ENCODE measurements at regions not wholly inside any gene's neighbourhood (a gene's known extent, or its start where the extent isn't known, plus 50 kb on each side); places are given as distances from the start of the nearest gene placed in this dataset.

- DNase-seq, result no peak
- Mint-ChIP-seq H3K4me1 (ENCODE audit: low read depth, unreplicated experiment) (no peaks in the 10 kb centered on the region), H3K27me3 (ENCODE audit: unreplicated experiment) (no peaks in the 10 kb centered on the region), H3K27ac (ENCODE audit: unreplicated experiment) (no peak overlapping the region), H3K9me3 (ENCODE audit: low read depth, unreplicated experiment) (peaks cover 6% of the 10 kb centered on the region), H3K36me3 (ENCODE audit: insufficient read depth, unreplicated experiment) (no peaks in the 10 kb centered on the region), H3K4me3 (ENCODE audit: low read depth, unreplicated experiment) (no peak overlapping the region)
- intact Hi-C loops (cut with micrococcal nuclease; ENCODE audit: unreplicated experiment), result no loop called here
- CTCF ChIA-PET, result no interaction called here
- BruUV-seq (replicated peaks), result no TSS peak
- TF ChIP-seq, protein P1, sequence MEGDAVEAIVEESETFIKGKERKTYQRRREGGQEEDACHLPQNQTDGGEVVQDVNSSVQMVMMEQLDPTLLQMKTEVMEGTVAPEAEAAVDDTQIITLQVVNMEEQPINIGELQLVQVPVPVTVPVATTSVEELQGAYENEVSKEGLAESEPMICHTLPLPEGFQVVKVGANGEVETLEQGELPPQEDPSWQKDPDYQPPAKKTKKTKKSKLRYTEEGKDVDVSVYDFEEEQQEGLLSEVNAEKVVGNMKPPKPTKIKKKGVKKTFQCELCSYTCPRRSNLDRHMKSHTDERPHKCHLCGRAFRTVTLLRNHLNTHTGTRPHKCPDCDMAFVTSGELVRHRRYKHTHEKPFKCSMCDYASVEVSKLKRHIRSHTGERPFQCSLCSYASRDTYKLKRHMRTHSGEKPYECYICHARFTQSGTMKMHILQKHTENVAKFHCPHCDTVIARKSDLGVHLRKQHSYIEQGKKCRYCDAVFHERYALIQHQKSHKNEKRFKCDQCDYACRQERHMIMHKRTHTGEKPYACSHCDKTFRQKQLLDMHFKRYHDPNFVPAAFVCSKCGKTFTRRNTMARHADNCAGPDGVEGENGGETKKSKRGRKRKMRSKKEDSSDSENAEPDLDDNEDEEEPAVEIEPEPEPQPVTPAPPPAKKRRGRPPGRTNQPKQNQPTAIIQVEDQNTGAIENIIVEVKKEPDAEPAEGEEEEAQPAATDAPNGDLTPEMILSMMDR (IDR thresholded peaks at IDR 0.05; ENCODE audit: unreplicated experiment), result no peak
Observed at GRCh38 chr9:108322326-108323098, 533.3 kb downstream of the ACTL7B start.

GRCh38 chr9:108316630-108317029 lies 539.2 kb downstream of the ACTL7B start:
- CTCF ChIA-PET, result no interaction called here
- Mint-ChIP-seq H3K9me3 (ENCODE audit: low read depth, unreplicated experiment) (peaks cover 2% of the 10 kb centered on the region), H3K4me1 (ENCODE audit: low read depth, unreplicated experiment) (no peaks in the 10 kb centered on the region), H3K4me3 (ENCODE audit: low read depth, unreplicated experiment) (no peak overlapping the region), H3K27ac (ENCODE audit: unreplicated experiment) (no peak overlapping the region), H3K36me3 (ENCODE audit: insufficient read depth, unreplicated experiment) (no peaks in the 10 kb centered on the region), H3K27me3 (ENCODE audit: unreplicated experiment) (peaks cover 24% of the 10 kb centered on the region)
- intact Hi-C loops (cut with micrococcal nuclease; ENCODE audit: unreplicated experiment), result no loop called here
- TF ChIP-seq, protein P1 (IDR thresholded peaks at IDR 0.05; ENCODE audit: unreplicated experiment), result no peak
- DNase-seq, result no peak
- no TSS peak for BruUV-seq (replicated peaks)

GRCh38 chr9:108316066-108316465 lies 539.7 kb downstream of the ACTL7B start:
- Mint-ChIP-seq H3K4me3 (ENCODE audit: low read depth, unreplicated experiment) (no peak overlapping the region), H3K9me3 (ENCODE audit: low read depth, unreplicated experiment) (peaks cover 2% of the 10 kb centered on the region), H3K27ac (ENCODE audit: unreplicated experiment) (no peak overlapping the region), H3K27me3 (ENCODE audit: unreplicated experiment) (peaks cover 27% of the 10 kb centered on the region), H3K36me3 (ENCODE audit: insufficient read depth, unreplicated experiment) (no peaks in the 10 kb centered on the region), H3K4me1 (ENCODE audit: low read depth, unreplicated experiment) (no peaks in the 10 kb centered on the region)
- TF ChIP-seq, protein P1 (IDR thresholded peaks at IDR 0.05; ENCODE audit: unreplicated experiment), result no peak
- no peak for DNase-seq
- intact Hi-C loops (cut with micrococcal nuclease; ENCODE audit: unreplicated experiment), result no loop called here
- no TSS peak for BruUV-seq (replicated peaks)
- CTCF ChIA-PET, result no interaction called here

DNA sequence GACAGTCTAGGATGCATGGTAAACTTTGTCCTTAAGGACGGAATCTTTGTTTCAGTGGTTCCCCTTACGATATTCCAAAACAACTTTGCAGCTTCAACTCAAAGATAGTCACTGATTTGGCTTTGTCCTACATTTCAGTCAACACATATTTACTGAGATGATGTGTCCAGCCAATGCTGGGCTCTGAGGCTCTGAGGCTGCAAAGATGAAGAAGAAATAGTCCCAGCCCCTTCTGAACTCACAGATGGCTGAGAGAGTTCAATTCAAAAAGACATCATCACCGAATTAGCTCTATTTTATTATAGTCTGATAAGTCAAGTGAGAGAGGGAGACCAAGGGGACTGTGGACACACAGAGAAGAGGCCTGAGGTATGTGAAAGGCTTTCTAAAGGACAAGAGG lies 544.0 kb downstream of the ACTL7B start:
- CTCF ChIA-PET, result interaction anchor here (0.7 kb wide), 1 partner anchor 21 kb away, joined by 5 read pairs; no protein-coding TSS in a partner anchor
- Mint-ChIP-seq H3K4me3 (ENCODE audit: low read depth, unreplicated experiment) (no peak overlapping the region), H3K27me3 (ENCODE audit: unreplicated experiment) (peaks cover 51% of the 10 kb centered on the region), H3K27ac (ENCODE audit: unreplicated experiment) (no peak overlapping the region), H3K4me1 (ENCODE audit: low read depth, unreplicated experiment) (no peaks in the 10 kb centered on the region), H3K36me3 (ENCODE audit: insufficient read depth, unreplicated experiment) (no peaks in the 10 kb centered on the region), H3K9me3 (ENCODE audit: low read depth, unreplicated experiment) (no peaks in the 10 kb centered on the region)
- BruUV-seq (replicated peaks), result no TSS peak
- DNase-seq, result no peak
- intact Hi-C loops (cut with micrococcal nuclease; ENCODE audit: unreplicated experiment), result no loop called here
- TF ChIP-seq, protein P1 (IDR thresholded peaks at IDR 0.05; ENCODE audit: unreplicated experiment), result no peak
